ENCODE measurements at regions not wholly inside any gene's neighbourhood (a gene's known extent, or its start where the extent isn't known, plus 50 kb on each side); places are given as distances from the start of the nearest gene placed in this dataset.

- H3K27me3 ChIP-seq (ENCODE audit: insufficient read depth, low read depth, severe bottlenecking), result no peaks in the 10 kb centered on the region
- no peaks in the 10 kb centered on the region for H3K36me3 ChIP-seq
- H3K27ac ChIP-seq, result no peak overlapping the region
- no peak overlapping the region for H3K4me3 ChIP-seq (ENCODE audit: low read depth, low read length)
- H3K9me3 ChIP-seq (ENCODE audit: severe bottlenecking), result no peaks in the 10 kb centered on the region
- no peak for DNase-seq
- TF ChIP-seq CTCF (IDR thresholded peaks at IDR 0.05; ENCODE audit: low read depth, low read length), result no peak
These were observed 219.1 kb upstream of the PITRM1 start for GRCh38 chr10:3391657-3392056.

DNA sequence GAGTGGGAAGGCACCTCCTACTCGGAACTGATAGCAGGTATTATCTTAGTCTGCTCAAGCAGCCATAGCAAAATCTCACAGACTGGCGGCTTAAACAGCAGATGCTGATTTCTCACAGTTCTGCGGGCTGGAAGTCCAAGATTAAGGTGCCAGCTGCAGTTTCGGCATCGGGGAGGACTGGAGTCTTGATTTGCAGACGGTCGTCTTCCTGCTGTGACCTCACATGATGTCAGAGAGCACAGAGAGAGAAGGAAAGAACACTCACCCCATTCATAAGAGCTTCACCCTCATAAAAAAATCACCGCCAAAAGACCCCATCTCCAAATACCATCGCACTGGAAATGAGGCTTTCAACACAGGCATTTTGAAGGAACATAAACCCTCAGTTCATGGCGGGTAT is 216.5 kb upstream of the PITRM1 start:
- Histone ChIP-seq H3K36me3 (no peaks in the 10 kb centered on the region), H3K27me3 (ENCODE audit: insufficient read depth, low read depth, severe bottlenecking) (no peaks in the 10 kb centered on the region), H3K9me3 (ENCODE audit: severe bottlenecking) (no peaks in the 10 kb centered on the region), H3K27ac (no peak overlapping the region), H3K4me3 (ENCODE audit: low read depth, low read length) (no peak overlapping the region)
- no peak for TF ChIP-seq CTCF (IDR thresholded peaks at IDR 0.05; ENCODE audit: low read depth, low read length)
- DNase-seq, result peak; percentile 73

- Histone ChIP-seq H3K27me3 (ENCODE audit: insufficient read depth, low read depth, severe bottlenecking) (no peaks in the 10 kb centered on the region), H3K4me3 (ENCODE audit: low read depth, low read length) (no peak overlapping the region), H3K36me3 (no peaks in the 10 kb centered on the region), H3K9me3 (ENCODE audit: severe bottlenecking) (no peaks in the 10 kb centered on the region), H3K27ac (no peak overlapping the region)
- TF ChIP-seq CTCF (IDR thresholded peaks at IDR 0.05; ENCODE audit: low read depth, low read length), result no peak
- no peak for DNase-seq
These were observed 212.9 kb upstream of the PITRM1 start for GRCh38 chr10:3385487-3385886.

- no peak overlapping the region for H3K4me3 ChIP-seq (ENCODE audit: low read depth, low read length)
These were observed 209.5 kb upstream of the PITRM1 start for GRCh38 chr10:3382092-3382491.

DNA sequence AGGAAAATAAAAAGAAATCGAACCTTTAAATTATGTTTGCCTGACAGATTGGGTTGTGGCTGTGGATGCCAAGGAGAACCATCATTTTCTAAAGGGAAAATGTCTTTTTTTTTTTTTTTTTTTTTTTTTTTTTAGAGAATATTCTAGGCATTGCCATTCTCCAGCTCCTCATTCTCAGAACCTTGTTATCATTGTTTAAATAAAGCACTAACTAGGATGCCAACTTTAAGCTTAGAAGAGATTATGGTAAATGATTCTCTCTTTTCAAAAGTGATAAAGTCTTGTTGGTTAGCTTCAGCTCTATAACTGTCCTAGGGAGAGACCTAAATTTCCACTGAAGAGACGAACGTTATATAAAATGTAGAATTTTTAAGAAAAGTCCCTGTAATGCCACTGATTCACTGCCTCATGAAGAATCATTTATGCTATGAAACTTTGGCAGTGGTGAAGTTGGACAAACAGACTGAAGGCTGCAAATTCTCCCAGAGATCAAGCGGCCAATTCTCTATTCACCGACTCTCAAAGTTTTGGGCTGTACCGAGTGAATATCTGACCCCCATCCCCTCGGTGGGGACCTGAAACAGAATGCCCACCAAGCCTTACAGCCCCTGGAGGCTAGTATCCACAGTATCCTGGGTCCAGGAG is 207.9 kb upstream of the PITRM1 start:
- Histone ChIP-seq H3K9me3 (ENCODE audit: severe bottlenecking) (no peaks in the 10 kb centered on the region), H3K27me3 (ENCODE audit: insufficient read depth, low read depth, severe bottlenecking) (no peaks in the 10 kb centered on the region), H3K36me3 (no peaks in the 10 kb centered on the region), H3K27ac (no peak overlapping the region), H3K4me3 (ENCODE audit: low read depth, low read length) (no peak overlapping the region)
- no peak for DNase-seq
- no peak for TF ChIP-seq CTCF (IDR thresholded peaks at IDR 0.05; ENCODE audit: low read depth, low read length)

More at GRCh38 chr10:3382092-3382491, 209.5 kb upstream of the PITRM1 start:
- Histone ChIP-seq H3K27me3 (ENCODE audit: insufficient read depth, low read depth, severe bottlenecking) (no peaks in the 10 kb centered on the region), H3K9me3 (ENCODE audit: severe bottlenecking) (no peaks in the 10 kb centered on the region), H3K27ac (no peak overlapping the region), H3K36me3 (no peaks in the 10 kb centered on the region)
- TF ChIP-seq CTCF (IDR thresholded peaks at IDR 0.05; ENCODE audit: low read depth, low read length), result no peak
- DNase-seq, result no peak

DNA sequence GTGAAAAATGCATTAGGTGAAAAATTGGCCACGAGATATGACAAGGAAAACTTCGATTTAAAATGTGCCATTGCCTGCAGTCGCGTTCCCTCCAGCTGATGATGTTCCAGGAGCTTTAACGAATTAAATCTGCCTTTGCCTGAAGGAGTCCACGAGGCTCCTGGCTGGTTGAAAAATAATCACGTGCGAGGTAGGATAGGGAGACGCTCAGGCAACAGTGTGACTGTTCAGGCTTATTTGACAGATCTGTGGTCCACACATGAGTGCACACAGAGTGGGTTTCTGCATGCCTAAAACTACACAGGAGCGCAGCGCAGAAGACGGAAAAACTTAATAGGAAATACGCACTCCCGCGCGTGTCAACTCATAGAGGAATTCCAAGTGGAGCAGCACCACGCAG is 204.0 kb upstream of the PITRM1 start:
- no peaks in the 10 kb centered on the region for H3K36me3 ChIP-seq
- DNase-seq, result no peak
- no peak overlapping the region for H3K4me3 ChIP-seq (ENCODE audit: low read depth, low read length)
- TF ChIP-seq CTCF (IDR thresholded peaks at IDR 0.05; ENCODE audit: low read depth, low read length), result no peak
- no peak overlapping the region for H3K27ac ChIP-seq
- H3K9me3 ChIP-seq (ENCODE audit: severe bottlenecking), result no peaks in the 10 kb centered on the region
- H3K27me3 ChIP-seq (ENCODE audit: insufficient read depth, low read depth, severe bottlenecking), result no peaks in the 10 kb centered on the region

All from WERI-Rb-1 (cell line).